ENCODE measurements at regions not wholly inside any gene's neighbourhood (a gene's known extent, or its start where the extent isn't known, plus 50 kb on each side); places are given as distances from the start of the nearest gene placed in this dataset.
"Not testable (repeated sequence)": the region's sequence is repeated elsewhere in the genome, so short reads cannot be mapped to it uniquely, and the experiment has no call there.

- not testable (repeated sequence) for DNase-seq (ENCODE audit: low spot score)
Observed at GRCh38 chr2:91497129-91498064, 2805.9 kb downstream of the RPIA start.

- DNase-seq (ENCODE audit: low spot score) = not testable (repeated sequence)
Observed at GRCh38 chr2:91498065-91498449, 2806.6 kb downstream of the RPIA start.

- not testable (repeated sequence) for DNase-seq (ENCODE audit: low spot score)
Observed at GRCh38 chr2:91498513-91499250, 2807.2 kb downstream of the RPIA start.

- not testable (repeated sequence) for DNase-seq (ENCODE audit: low spot score)
Observed at GRCh38 chr2:91499431-91500050, 2808.1 kb downstream of the RPIA start.

GRCh38 chr2:91500246-91500977 is 2808.9 kb downstream of the RPIA start:
- DNase-seq (ENCODE audit: low spot score) = not testable (repeated sequence)

- DNase-seq (ENCODE audit: low spot score) = not testable (repeated sequence)
Observed at GRCh38 chr2:91500978-91501310, 2809.5 kb downstream of the RPIA start.

- DNase-seq (ENCODE audit: low spot score) = not testable (repeated sequence)
Observed at GRCh38 chr2:91501481-91502080, 2810.1 kb downstream of the RPIA start.

GRCh38 chr2:91503572-91503958 is 2812.1 kb downstream of the RPIA start:
- DNase-seq (ENCODE audit: low spot score) = not testable (repeated sequence)

- DNase-seq (ENCODE audit: low spot score) = not testable (repeated sequence)
Observed at GRCh38 chr2:91503959-91504741, 2812.7 kb downstream of the RPIA start.

- not testable (repeated sequence) for DNase-seq (ENCODE audit: low spot score)
Observed at GRCh38 chr2:91508816-91509215, 2817.3 kb downstream of the RPIA start.

GRCh38 chr2:91509276-91509675 is 2817.8 kb downstream of the RPIA start:
- not testable (repeated sequence) for DNase-seq (ENCODE audit: low spot score)

- DNase-seq (ENCODE audit: low spot score) = not testable (repeated sequence)
Observed at GRCh38 chr2:91511166-91511565, 2819.7 kb downstream of the RPIA start.

- DNase-seq (ENCODE audit: low spot score) = not testable (repeated sequence)
Observed at GRCh38 chr2:91515966-91516365, 2824.5 kb downstream of the RPIA start.

- not testable (repeated sequence) for DNase-seq (ENCODE audit: low spot score)
Observed at GRCh38 chr2:91516669-91517068, 2825.2 kb downstream of the RPIA start.

- not testable (repeated sequence) for DNase-seq (ENCODE audit: low spot score)
Observed at GRCh38 chr2:91517846-91518245, 2826.4 kb downstream of the RPIA start.

GRCh38 chr2:91518361-91518981 is 2827.0 kb downstream of the RPIA start:
- DNase-seq (ENCODE audit: low spot score) = not testable (repeated sequence)

GRCh38 chr2:91519359-91519758 is 2827.9 kb downstream of the RPIA start:
- DNase-seq (ENCODE audit: low spot score) = not testable (repeated sequence)

GRCh38 chr2:91519914-91520313 is 2828.4 kb downstream of the RPIA start:
- DNase-seq (ENCODE audit: low spot score) = not testable (repeated sequence)

GRCh38 chr2:91520523-91520922 is 2829.1 kb downstream of the RPIA start:
- DNase-seq (ENCODE audit: low spot score) = not testable (repeated sequence)

GRCh38 chr2:91520972-91521535 is 2829.6 kb downstream of the RPIA start:
- DNase-seq (ENCODE audit: low spot score) = not testable (repeated sequence)

All from kidney capillary endothelial cell (primary cell).